ENCODE measurements at regions not wholly inside any gene's neighbourhood (a gene's known extent, or its start where the extent isn't known, plus 50 kb on each side); places are given as distances from the start of the nearest gene placed in this dataset.

- no peak for TF ChIP-seq ZNF830 (tag by site-specific recombination; IDR thresholded peaks at IDR 0.05; ENCODE audit: low read depth)
- TF ChIP-seq ZNF19 (tag by site-specific recombination; IDR thresholded peaks at IDR 0.05; ENCODE audit: low read depth): no peak
- TF ChIP-seq YY1 (tag by site-specific recombination; IDR thresholded peaks at IDR 0.05): no peak
- no peak for TF ChIP-seq ZNF629 (tag by site-specific recombination; IDR thresholded peaks at IDR 0.05)
- no peak for TF ChIP-seq ZNF544 (tag by site-specific recombination; IDR thresholded peaks at IDR 0.05)
- TF ChIP-seq ZNF692 (tag by site-specific recombination; IDR thresholded peaks at IDR 0.05): no peak
- no peak for TF ChIP-seq CTCF (tag by site-specific recombination; IDR thresholded peaks at IDR 0.05)
- TF ChIP-seq REST (tag by site-specific recombination; IDR thresholded peaks at IDR 0.05): no peak
- TF ChIP-seq TCF7L2 (IDR thresholded peaks at IDR 0.05; ENCODE audit: borderline replicate concordance, low read depth, low read length): no peak
- no peak for TF ChIP-seq ZNF610 (tag by site-specific recombination; IDR thresholded peaks at IDR 0.05; ENCODE audit: borderline replicate concordance)
- no peak for TF ChIP-seq TRIM28 (IDR thresholded peaks at IDR 0.05; ENCODE audit: borderline replicate concordance, low read length)
Observed at GRCh38 chr13:107834281-107834680, 381.1 kb downstream of the LIG4 start.
